ENCODE measurements at regions not wholly inside any gene's neighbourhood (a gene's known extent, or its start where the extent isn't known, plus 50 kb on each side); places are given as distances from the start of the nearest gene placed in this dataset.

- no peak overlapping the region for H3K4me3 ChIP-seq (ENCODE audit: low read length)
- H3K27ac ChIP-seq (ENCODE audit: low read length): no peak overlapping the region
- no peaks in the 10 kb centered on the region for H3K36me3 ChIP-seq (ENCODE audit: control insufficient read depth, low read depth, low read length)
- no peaks in the 10 kb centered on the region for H3K9me3 ChIP-seq (ENCODE audit: control insufficient read depth, low read depth, low read length)
- no peak overlapping the region for H3K9ac ChIP-seq (ENCODE audit: low read length)
- H3K27me3 ChIP-seq (ENCODE audit: control insufficient read depth, insufficient read depth, low read length): no peaks in the 10 kb centered on the region
- no peaks in the 10 kb centered on the region for H3K4me1 ChIP-seq (ENCODE audit: control insufficient read depth, low read depth, low read length)
These were observed 491.3 kb downstream of the OTOL1 start for GRCh38 chr3:161987933-161988332.

GRCh38 chr3:161989012-161989411 lies 492.4 kb downstream of the OTOL1 start:
- H3K4me1 ChIP-seq (ENCODE audit: control insufficient read depth, low read depth, low read length): no peaks in the 10 kb centered on the region
- H3K9me3 ChIP-seq (ENCODE audit: control insufficient read depth, low read depth, low read length): no peaks in the 10 kb centered on the region
- H3K27ac ChIP-seq (ENCODE audit: low read length): no peak overlapping the region
- H3K4me3 ChIP-seq (ENCODE audit: low read length): no peak overlapping the region
- no peak overlapping the region for H3K9ac ChIP-seq (ENCODE audit: low read length)
- H3K27me3 ChIP-seq (ENCODE audit: control insufficient read depth, insufficient read depth, low read length): no peaks in the 10 kb centered on the region
- no peaks in the 10 kb centered on the region for H3K36me3 ChIP-seq (ENCODE audit: control insufficient read depth, low read depth, low read length)

GRCh38 chr3:161990036-161990435 lies 493.4 kb downstream of the OTOL1 start:
- Histone ChIP-seq H3K27ac (ENCODE audit: low read length) (no peak overlapping the region), H3K36me3 (ENCODE audit: control insufficient read depth, low read depth, low read length) (no peaks in the 10 kb centered on the region), H3K4me3 (ENCODE audit: low read length) (no peak overlapping the region), H3K9ac (ENCODE audit: low read length) (no peak overlapping the region), H3K4me1 (ENCODE audit: control insufficient read depth, low read depth, low read length) (no peaks in the 10 kb centered on the region), H3K27me3 (ENCODE audit: control insufficient read depth, insufficient read depth, low read length) (no peaks in the 10 kb centered on the region), H3K9me3 (ENCODE audit: control insufficient read depth, low read depth, low read length) (no peaks in the 10 kb centered on the region)

GRCh38 chr3:161991901-161992540 lies 495.4 kb downstream of the OTOL1 start:
- Histone ChIP-seq H3K27ac (ENCODE audit: low read length) (no peak overlapping the region), H3K4me1 (ENCODE audit: control insufficient read depth, low read depth, low read length) (no peaks in the 10 kb centered on the region), H3K9ac (ENCODE audit: low read length) (no peak overlapping the region), H3K4me3 (ENCODE audit: low read length) (no peak overlapping the region), H3K9me3 (ENCODE audit: control insufficient read depth, low read depth, low read length) (no peaks in the 10 kb centered on the region), H3K27me3 (ENCODE audit: control insufficient read depth, insufficient read depth, low read length) (no peaks in the 10 kb centered on the region), H3K36me3 (ENCODE audit: control insufficient read depth, low read depth, low read length) (no peaks in the 10 kb centered on the region)

GRCh38 chr3:161999846-162000245 lies 503.2 kb downstream of the OTOL1 start:
- H3K4me1 ChIP-seq (ENCODE audit: control insufficient read depth, low read depth, low read length): no peaks in the 10 kb centered on the region
- no peak overlapping the region for H3K4me3 ChIP-seq (ENCODE audit: low read length)
- H3K27me3 ChIP-seq (ENCODE audit: control insufficient read depth, insufficient read depth, low read length): no peaks in the 10 kb centered on the region
- H3K9me3 ChIP-seq (ENCODE audit: control insufficient read depth, low read depth, low read length): no peaks in the 10 kb centered on the region
- no peak overlapping the region for H3K9ac ChIP-seq (ENCODE audit: low read length)
- H3K36me3 ChIP-seq (ENCODE audit: control insufficient read depth, low read depth, low read length): no peaks in the 10 kb centered on the region
- H3K27ac ChIP-seq (ENCODE audit: low read length): no peak overlapping the region

GRCh38 chr3:162007722-162008121 lies 511.1 kb downstream of the OTOL1 start:
- Histone ChIP-seq H3K9me3 (ENCODE audit: control insufficient read depth, low read depth, low read length) (no peaks in the 10 kb centered on the region), H3K4me3 (ENCODE audit: low read length) (no peak overlapping the region), H3K27me3 (ENCODE audit: control insufficient read depth, insufficient read depth, low read length) (no peaks in the 10 kb centered on the region), H3K9ac (ENCODE audit: low read length) (no peak overlapping the region), H3K36me3 (ENCODE audit: control insufficient read depth, low read depth, low read length) (no peaks in the 10 kb centered on the region), H3K27ac (ENCODE audit: low read length) (no peak overlapping the region), H3K4me1 (ENCODE audit: control insufficient read depth, low read depth, low read length) (no peaks in the 10 kb centered on the region)

GRCh38 chr3:162012633-162013032 lies 516.0 kb downstream of the OTOL1 start:
- no peaks in the 10 kb centered on the region for H3K9me3 ChIP-seq (ENCODE audit: control insufficient read depth, low read depth, low read length)
- no peaks in the 10 kb centered on the region for H3K27me3 ChIP-seq (ENCODE audit: control insufficient read depth, insufficient read depth, low read length)
- H3K27ac ChIP-seq (ENCODE audit: low read length): no peak overlapping the region
- H3K4me1 ChIP-seq (ENCODE audit: control insufficient read depth, low read depth, low read length): no peaks in the 10 kb centered on the region
- no peaks in the 10 kb centered on the region for H3K36me3 ChIP-seq (ENCODE audit: control insufficient read depth, low read depth, low read length)
- H3K9ac ChIP-seq (ENCODE audit: low read length): no peak overlapping the region
- no peak overlapping the region for H3K4me3 ChIP-seq (ENCODE audit: low read length)

GRCh38 chr3:162014284-162014683 lies 517.7 kb downstream of the OTOL1 start:
- Histone ChIP-seq H3K4me3 (ENCODE audit: low read length) (no peak overlapping the region), H3K9ac (ENCODE audit: low read length) (no peak overlapping the region), H3K27ac (ENCODE audit: low read length) (no peak overlapping the region), H3K9me3 (ENCODE audit: control insufficient read depth, low read depth, low read length) (no peaks in the 10 kb centered on the region), H3K36me3 (ENCODE audit: control insufficient read depth, low read depth, low read length) (no peaks in the 10 kb centered on the region), H3K27me3 (ENCODE audit: control insufficient read depth, insufficient read depth, low read length) (no peaks in the 10 kb centered on the region), H3K4me1 (ENCODE audit: control insufficient read depth, low read depth, low read length) (no peaks in the 10 kb centered on the region)

- Histone ChIP-seq H3K27ac (ENCODE audit: low read length) (no peak overlapping the region), H3K4me1 (ENCODE audit: control insufficient read depth, low read depth, low read length) (no peaks in the 10 kb centered on the region), H3K27me3 (ENCODE audit: control insufficient read depth, insufficient read depth, low read length) (no peaks in the 10 kb centered on the region), H3K9ac (ENCODE audit: low read length) (no peak overlapping the region), H3K9me3 (ENCODE audit: control insufficient read depth, low read depth, low read length) (no peaks in the 10 kb centered on the region), H3K4me3 (ENCODE audit: low read length) (no peak overlapping the region), H3K36me3 (ENCODE audit: control insufficient read depth, low read depth, low read length) (no peaks in the 10 kb centered on the region)
These were observed 519.2 kb downstream of the OTOL1 start for GRCh38 chr3:162015856-162016255.

- Histone ChIP-seq H3K36me3 (ENCODE audit: control insufficient read depth, low read depth, low read length) (no peaks in the 10 kb centered on the region), H3K27ac (ENCODE audit: low read length) (no peak overlapping the region), H3K9ac (ENCODE audit: low read length) (no peak overlapping the region), H3K4me1 (ENCODE audit: control insufficient read depth, low read depth, low read length) (no peaks in the 10 kb centered on the region), H3K27me3 (ENCODE audit: control insufficient read depth, insufficient read depth, low read length) (no peaks in the 10 kb centered on the region), H3K4me3 (ENCODE audit: low read length) (no peak overlapping the region), H3K9me3 (ENCODE audit: control insufficient read depth, low read depth, low read length) (no peaks in the 10 kb centered on the region)
These were observed 523.2 kb downstream of the OTOL1 start for GRCh38 chr3:162019817-162020216.

- Histone ChIP-seq H3K27ac (ENCODE audit: low read length) (no peak overlapping the region), H3K9me3 (ENCODE audit: control insufficient read depth, low read depth, low read length) (no peaks in the 10 kb centered on the region), H3K4me3 (ENCODE audit: low read length) (no peak overlapping the region), H3K4me1 (ENCODE audit: control insufficient read depth, low read depth, low read length) (no peaks in the 10 kb centered on the region), H3K27me3 (ENCODE audit: control insufficient read depth, insufficient read depth, low read length) (no peaks in the 10 kb centered on the region), H3K36me3 (ENCODE audit: control insufficient read depth, low read depth, low read length) (no peaks in the 10 kb centered on the region), H3K9ac (ENCODE audit: low read length) (no peak overlapping the region)
These were observed 524.6 kb downstream of the OTOL1 start for GRCh38 chr3:162021206-162021605.

- Histone ChIP-seq H3K36me3 (ENCODE audit: control insufficient read depth, low read depth, low read length) (no peaks in the 10 kb centered on the region), H3K4me3 (ENCODE audit: low read length) (no peak overlapping the region), H3K27ac (ENCODE audit: low read length) (no peak overlapping the region), H3K4me1 (ENCODE audit: control insufficient read depth, low read depth, low read length) (no peaks in the 10 kb centered on the region), H3K27me3 (ENCODE audit: control insufficient read depth, insufficient read depth, low read length) (no peaks in the 10 kb centered on the region), H3K9ac (ENCODE audit: low read length) (no peak overlapping the region), H3K9me3 (ENCODE audit: control insufficient read depth, low read depth, low read length) (no peaks in the 10 kb centered on the region)
These were observed 526.3 kb downstream of the OTOL1 start for GRCh38 chr3:162022911-162023310.

All from iPS-18a (cell line).